Left forelimb (tissue), 1 donor: ENCODE measurements at regions not wholly inside any gene's neighbourhood (a gene's known extent, or its start where the extent isn't known, plus 50 kb on each side); places are given as distances from the start of the nearest gene placed in this dataset.

Experiments
- DNase-seq: peaks from one replicate; pipeline ENCODE4 v3.0.0-alpha.2; 2018; ENCODE audit warnings: low spot score

DNA sequence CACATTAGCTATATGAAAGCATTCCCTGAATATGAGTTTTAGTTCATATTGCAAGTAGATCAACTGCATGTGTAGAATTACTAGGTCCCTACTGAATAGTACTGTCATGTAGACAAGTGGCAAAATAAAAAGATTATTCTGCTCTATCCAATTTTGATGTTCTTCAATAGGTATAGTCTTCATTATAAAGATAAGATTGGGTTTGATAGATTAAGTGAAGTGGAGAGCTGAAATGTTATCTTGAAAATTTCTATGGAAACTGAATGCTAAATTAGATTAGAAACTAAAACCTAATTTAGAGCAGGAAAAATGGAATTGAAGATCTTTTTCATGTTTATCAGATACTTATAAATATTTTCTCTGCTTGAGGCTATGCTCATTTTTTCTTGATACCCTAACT, 1610.0 kb downstream of the BRINP3 start:
- no peak for DNase-seq

DNA sequence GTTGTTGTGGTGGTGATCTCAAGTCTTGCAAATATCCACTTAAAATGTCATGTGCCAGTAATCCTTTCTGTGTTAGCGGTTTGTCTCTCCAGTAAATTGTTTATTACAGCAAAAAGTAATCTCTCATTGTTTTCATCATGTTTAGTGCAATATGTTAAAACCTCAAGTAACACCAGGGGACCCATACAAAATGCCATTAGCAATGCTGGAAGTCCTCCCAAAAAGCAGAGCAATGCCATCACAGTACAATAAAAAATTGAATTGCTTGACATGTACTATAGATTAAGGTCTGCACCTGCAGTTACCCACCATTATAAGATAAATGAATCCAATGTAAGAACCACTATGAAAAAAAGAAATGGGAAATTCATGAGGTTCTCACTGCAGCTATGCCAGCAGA, 1606.5 kb downstream of the BRINP3 start:
- no peak for DNase-seq

DNA sequence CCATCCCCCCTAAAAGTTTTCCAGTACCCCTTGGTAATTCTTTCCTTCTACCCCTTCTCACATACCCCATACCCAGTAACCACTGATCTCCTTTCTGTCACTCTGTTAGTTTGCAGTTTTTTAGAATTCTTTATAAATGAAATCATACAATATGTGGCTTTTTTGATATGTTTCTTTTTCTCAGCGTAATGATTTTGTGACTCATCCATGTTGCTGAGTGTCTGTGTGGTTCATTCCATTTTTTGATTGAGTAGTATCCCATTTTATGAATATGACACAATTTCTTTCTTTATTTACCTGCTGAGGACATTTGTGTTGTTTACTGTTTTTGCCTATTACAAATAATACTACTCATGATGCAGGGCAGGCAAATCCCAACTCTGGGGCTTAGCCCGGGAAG, 1605.3 kb downstream of the BRINP3 start:
- no peak for DNase-seq

DNA sequence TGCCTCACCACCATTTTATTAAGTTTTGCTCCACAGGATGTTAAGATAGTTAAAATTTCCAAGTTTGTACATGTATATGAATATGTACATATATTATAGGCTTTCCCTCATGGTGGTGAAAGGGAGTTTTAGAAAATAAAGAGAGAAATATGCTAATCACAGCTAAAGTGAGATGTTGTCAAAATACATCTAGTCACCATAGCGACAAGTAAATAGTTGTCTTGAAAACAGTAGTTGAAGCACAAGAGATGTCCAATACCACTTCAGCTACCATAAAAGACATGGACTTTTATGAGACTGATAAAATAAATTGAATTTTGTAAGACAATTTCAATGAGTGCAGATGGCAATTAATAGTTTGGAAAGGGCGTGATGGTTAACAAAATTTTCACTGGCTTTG, 1600.0 kb downstream of the BRINP3 start:
- no peak for DNase-seq

DNA sequence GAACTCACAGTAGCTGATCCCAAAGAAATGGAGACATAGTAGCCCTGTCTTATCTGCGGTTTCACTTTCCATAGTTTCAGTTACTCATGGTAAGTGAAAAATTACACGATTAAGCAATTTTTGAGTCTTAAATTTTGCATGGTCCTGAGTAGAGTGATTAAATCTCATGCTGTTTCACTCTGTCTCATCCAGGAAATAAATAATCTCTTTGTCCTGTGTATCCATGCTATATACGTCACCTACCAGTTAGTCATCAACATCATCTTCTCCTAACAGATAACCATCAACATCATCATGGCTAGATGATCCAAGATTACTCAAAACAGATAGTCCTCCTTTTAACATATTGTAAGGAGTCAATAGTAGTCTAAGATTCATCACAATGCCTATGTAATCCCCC, 1589.3 kb downstream of the BRINP3 start:
- no peak for DNase-seq

DNA sequence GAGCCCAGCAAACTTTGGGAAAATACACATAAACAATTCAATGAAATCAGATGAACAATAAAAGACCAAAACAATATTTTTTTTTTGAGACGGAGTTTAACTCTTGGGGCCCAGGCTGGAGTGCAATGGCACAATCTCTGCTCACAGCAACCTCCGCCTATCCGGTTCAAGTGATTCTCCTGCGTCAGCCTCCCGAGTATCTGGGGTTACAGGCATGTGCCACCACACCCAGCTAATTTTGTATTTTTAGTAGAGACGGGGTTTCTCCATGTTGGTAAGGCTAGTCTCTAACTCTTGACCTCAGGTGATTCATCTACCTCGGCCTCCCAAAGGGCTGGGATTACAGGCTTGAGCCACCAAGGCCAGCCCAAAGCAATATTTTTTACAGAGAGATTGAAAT, 1588.5 kb downstream of the BRINP3 start:
- no peak for DNase-seq

DNA sequence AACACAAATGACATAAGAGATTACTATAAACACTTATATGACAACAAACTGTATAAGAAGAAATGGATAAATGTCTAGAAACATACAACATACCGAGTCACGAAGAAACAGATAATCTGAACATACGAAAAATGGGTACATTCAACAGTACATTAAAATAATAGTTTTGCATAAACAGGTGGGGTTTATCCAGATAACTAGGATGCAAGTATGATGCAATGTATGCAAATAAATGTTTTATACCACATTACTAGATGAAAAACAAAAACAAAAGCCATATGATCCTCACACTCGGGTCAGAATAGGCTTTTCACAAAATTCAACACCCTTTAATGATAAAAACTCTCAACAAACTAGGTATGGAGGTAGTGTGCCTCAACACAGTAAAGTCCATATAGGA, 1585.7 kb downstream of the BRINP3 start:
- no peak for DNase-seq

DNA sequence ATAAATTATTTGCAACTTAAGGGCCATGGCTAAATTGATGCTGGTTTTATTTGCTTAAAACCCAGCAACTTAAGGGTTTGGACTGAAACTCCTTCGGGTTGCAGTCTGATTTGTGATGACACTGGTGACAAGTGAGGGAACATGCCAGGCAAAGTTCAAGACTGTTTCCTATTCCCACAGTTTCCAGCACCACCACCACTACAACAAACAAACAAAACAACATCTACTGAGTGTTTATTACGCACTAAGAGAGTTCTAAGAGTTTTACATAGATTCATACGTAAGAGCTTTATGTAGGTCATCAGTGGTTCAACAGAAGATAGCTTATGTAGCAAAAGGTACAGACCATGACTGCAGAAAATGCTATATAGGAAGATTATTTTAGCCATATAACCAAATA, 1582.1 kb downstream of the BRINP3 start:
- no peak for DNase-seq

DNA sequence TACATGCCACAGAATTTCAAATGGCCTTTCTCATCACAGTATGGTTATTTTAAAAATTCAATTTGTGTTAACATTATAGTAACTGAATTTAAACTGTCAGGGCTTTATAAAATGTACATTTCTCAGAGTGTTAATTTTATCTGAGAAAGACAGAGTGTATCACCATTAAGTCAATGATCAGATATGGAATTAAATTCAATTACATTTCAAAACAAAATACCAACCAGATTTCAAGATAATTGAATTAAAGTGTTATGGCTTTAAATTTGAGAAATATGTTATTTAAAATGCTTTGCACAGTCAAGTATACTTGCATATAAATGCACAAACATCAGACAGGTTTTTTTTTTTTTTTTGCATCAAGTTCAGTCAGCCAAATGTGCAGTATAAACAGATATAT, 1574.4 kb downstream of the BRINP3 start:
- DNase-seq = no peak

DNA sequence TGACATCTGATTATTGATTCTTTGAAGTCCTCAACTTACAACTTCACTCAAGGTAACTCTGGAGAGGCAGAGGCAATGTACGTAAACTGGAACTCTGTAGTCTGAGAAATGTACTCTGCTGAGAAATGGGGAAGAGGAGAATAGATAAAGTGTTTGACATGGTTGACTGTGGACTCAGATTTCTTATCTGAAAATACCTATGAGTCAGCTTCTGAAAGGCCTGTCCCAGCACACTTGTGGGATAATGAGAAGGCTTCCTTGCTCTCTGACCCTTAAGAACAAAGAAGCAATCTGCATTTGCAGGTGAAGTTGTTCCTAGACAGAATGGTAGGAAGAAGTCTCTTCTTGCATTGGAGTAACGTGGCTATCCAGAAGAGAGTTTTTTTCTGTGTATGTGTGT, 1573.5 kb downstream of the BRINP3 start:
- no peak for DNase-seq

DNA sequence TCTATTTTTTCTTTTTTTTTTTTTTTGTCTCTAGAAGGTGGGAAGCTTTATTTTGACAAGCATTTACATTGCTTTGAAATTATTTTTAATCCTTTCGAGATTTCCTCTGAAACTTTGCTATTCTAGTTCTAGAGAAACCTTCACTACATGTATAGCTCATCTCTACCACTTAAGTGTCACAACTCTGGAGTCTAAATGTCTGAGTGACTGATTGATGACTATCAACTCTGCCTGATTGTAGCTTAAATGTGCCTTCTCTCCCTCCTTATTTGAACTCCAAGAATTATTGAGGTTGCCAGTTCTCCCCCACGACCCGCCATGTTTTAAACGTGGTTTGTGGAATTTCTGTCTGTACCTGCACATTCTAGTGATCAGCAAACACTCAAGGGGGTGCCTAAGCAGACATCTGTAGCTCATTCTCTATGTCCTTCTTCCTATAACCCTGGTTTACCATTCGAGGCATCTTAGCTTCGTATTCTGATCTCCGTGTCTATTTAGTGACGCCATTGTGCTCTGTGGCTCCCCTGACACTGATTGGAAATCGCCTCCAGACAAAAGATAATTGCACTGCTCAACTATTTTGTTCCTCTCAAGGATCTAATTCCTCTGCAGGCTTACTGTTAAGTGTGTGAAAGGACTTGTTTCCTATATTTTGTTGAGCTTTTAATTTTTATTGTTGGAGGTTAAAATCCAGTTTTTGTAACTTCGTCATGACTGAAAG, 1570.6 kb downstream of the BRINP3 start:
- no peak for DNase-seq

DNA sequence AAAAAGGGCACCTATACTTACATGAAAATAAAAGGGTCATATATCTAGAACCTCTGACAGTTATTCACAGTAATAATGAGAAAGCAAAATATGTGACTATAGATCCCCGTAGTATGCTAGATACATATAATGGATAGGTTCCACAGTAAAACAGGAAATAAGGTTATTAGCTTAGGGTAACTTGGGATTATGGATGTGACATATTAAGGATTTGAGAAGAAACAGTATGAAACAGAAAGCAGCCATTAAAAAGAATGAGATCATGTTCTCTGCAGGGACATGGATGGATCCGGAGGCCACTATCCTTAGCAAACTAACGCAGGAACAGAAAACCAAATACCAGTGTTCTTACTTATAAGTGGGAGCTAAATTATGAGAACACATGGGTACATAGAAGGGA, 1547.3 kb downstream of the BRINP3 start:
- DNase-seq = no peak

DNA sequence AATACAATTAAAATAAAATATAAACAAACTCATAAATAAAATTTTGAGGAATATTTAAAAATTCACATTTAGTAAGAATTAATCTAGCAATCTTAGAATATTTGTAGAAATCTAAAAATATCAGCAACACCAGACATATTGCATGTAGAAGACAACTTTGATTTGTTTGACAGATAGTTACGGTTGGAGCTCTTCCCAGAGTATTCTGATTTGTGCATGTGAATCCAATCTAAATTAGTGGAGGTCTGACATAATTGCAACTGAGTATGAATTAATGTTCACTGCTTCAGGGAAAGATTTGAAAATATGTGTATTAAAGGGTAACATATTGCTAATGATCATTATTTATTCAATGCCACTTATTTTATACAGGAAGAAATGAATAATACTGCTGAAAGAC, 1546.2 kb downstream of the BRINP3 start:
- no peak for DNase-seq

DNA sequence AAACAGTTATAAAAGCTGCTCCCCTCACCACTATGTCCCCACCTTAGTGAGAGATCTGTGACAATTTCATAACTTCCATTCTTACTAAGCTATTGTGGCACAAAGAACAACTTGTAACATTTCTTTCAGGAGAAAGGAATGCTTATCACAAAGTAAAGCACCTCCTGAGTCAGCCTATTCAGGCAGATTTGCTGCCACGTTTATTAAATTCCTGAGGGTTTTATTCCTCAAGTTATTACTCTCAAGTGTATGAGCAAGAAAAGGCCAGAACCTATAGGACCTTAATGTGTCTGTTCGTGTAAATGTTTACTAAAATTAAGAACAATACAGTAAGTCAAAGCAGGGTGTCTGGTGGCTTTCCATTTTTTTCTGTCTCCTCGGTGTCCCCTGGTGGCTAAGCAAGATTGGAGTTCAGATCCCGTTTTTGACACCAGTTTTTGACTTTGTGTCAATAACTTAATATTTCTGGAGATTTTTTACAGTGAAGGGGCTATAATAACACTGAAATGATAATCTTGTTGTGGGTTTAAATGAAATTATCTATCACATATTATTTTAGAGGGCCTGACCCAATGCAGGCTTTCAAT, 1539.6 kb downstream of the BRINP3 start:
- DNase-seq = no peak

DNA sequence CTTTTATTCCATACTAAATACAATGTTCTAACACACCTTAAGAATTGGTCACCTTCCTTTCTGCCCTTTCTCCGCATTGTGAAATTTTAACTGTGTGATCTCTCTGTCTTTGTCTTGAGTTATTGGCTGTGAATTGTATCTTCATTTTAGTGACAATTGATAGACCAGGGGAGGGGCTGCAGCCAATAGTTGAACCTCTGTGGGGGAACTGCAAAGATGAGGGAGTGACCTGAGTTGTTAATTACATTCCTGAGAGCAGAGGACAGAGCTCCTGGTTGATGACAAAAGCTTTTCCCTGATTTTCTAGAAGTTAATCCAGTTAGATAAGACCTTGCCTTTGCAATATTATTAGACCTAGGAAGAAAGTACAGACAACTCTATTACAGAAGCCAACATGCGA, 1535.7 kb downstream of the BRINP3 start:
- no peak for DNase-seq

DNA sequence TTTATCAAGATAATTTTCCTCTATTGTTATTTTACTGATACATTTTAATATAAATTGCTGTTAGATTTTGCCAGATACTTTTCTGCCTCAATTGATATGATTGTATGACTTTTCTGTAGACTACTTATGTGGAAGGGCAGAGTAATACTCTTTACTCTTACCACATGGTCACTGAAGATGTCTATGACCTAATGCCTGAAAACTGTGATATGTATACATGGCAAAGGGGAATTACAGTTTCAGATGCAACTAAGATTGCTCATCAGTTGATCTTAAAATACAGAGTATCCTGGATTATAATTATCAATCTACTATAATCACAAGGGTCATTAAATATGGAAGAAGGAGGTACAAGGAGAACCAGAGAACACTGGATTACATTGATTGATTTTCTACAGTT, 1528.0 kb downstream of the BRINP3 start:
- DNase-seq = no peak

DNA sequence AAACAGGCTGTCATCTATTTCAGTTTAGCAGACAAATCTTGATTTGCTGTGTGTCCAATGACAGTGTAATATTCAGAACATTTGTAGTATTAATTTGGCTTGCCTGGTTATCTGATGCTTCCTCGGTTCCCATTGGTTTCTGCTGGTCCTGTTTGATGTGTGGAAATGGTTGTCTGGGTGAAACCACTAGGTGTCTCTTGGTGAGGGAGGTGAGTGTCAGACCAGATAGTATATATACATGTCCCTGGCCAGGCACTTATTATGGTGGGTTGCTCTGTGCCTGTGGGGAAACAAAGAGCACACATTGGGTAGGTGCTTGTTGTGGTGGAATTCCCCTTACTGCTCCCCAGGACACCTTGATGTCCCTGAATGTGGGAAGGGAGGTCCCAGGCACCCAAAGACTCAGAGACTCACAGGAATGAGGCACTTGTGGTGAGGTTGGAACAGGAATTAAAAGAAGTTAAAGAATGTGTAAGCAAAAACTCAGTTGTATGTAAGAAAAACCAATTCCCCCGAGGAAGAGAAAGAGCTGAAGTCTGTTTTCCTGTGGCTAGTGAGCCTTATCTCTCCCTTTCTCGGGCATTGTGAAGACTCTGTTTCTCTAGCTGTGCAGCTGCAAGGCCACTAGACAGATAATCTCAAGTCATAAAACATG, 1519.1 kb downstream of the BRINP3 start:
- no peak for DNase-seq

DNA sequence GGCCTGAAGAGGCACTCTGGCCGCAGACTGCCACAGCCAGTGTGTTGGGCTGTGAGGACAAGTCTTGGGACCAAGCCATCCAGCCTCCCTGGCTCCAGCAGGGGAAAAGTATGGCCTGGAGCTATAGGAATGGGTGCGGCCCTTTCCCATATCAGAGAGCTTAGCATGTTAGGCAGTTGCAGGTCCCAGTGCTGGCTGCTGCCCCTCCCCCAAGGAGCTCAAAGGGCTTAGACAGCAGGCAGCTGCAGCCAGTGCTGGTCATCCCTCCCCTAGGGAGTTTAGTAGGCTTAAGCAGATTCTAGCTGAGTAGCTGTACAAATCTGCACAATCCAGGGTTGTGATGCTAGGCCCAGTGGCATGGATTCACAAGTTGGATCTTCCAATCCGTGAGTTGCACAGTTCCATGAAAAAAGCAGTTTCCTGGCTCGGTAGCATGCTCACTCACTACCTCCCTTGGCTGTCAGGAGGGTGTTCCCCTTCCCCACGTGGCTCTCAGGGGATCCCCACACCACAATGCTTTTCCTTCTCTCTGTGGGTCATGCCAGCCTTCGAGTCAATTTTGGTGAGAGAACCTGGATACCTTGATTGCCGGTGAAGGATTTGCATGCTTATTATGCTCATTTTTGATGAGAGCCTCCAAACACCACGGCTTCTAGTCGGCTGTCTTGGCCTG, 1490.8 kb downstream of the BRINP3 start:
- DNase-seq = no peak

DNA sequence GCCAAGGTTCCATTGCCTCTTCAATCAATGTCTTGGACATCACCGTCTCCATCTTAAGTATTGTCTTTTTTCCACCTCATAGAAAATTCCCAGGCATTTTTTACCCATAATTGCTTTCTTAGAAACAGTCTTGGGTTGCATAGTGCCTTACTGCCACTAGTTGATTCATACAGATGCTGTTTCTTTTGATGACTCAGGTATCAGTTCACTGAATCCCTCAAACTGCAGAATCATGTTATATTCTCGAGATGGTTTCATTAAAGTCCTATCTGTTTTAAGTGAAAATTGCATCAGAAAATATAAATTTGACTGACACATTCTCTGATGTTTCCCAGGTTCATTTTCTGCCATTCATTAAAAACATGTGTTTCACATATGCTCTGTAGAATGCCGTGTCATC, 1489.1 kb downstream of the BRINP3 start:
- no peak for DNase-seq

DNA sequence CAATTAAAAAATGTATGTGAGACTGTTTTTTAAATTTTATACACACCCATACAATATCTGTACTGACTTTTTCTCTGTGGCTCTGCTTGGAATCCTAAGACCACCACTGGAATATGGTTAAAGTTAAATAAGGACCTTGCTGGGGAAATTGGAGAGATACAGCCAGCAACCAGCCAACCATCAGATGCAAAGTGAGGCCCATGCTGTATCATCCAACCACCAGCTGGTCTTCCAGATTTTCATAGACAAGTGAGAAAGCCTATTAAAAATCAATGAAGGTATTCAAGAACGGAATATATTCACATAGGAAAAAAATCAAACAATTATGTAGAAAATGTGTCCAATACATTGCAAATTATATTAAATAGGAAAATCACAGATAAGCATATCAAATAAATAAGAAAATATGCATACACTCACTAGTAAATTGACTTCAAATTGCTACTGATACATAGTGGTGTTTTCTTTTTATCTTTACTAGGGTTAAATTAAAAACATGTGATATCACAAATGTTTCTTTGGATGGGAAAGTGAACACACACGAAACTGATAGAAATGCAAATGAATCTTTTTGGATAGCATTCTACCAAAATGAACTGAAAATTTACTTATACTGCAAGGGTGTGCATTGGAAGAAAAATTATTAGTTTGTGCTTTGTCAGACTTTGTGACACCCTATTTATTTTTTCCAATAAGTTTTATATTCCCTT, 1486.3 kb downstream of the BRINP3 start:
- DNase-seq = no peak

DNA sequence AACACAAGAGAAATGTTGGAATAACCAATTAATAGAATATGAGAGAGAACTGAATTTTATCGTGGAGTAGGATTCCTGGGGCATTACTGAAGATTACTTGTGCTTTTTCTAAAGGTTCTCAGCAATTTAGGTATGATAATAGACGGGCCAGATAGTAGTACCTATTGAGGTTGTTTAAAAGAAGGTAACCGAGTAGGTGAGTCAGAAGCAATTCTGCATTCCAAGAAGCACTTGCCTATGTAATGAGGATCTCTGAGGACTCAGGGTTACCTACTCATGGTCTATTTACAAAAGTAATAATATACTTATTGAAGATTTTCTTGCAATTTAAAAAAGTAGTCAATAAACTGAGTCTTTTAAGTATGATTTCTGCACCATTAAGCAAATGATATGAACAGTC, 1469.8 kb downstream of the BRINP3 start:
- DNase-seq = no peak

DNA sequence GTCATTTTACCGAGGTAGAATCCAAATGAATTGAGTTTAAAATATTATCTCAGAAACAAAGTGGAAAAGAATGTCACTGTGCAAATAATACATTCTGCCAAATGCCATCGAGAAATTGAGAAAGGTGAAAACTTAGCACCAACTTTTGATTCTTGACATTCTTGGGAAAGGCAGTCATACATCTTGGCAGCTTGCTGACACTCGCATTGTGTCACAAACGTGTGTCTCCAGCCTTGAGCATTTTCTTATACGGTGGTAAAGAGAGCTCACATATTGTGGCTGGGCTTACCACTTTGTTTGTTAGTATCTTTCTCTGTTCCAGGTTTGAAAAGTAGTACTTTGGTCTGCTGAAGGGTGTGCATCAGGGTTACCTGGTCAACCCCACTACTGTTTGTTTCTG, 1456.1 kb downstream of the BRINP3 start:
- no peak for DNase-seq

DNA sequence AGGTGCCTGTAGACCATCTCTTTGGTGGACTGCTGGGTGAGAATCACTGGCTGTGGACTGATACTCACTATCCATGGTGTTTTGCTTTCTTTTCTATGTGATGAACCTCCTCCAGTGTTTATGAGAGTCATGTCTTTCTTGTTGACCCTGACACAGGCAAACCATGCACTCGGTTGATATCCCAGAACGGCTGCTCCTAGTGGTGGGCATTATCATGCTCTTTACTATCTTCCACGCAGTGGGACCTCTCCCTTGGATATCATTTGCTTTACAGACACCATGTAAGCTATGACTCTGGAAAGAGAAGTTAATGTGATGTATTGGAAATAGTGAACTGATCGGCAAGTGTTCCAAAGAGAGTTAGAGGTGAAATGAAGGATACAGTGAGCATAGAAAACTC, 1455.6 kb downstream of the BRINP3 start:
- DNase-seq = no peak
